ENCODE measurements at regions not wholly inside any gene's neighbourhood (a gene's known extent, or its start where the extent isn't known, plus 50 kb on each side); places are given as distances from the start of the nearest gene placed in this dataset.

DNA sequence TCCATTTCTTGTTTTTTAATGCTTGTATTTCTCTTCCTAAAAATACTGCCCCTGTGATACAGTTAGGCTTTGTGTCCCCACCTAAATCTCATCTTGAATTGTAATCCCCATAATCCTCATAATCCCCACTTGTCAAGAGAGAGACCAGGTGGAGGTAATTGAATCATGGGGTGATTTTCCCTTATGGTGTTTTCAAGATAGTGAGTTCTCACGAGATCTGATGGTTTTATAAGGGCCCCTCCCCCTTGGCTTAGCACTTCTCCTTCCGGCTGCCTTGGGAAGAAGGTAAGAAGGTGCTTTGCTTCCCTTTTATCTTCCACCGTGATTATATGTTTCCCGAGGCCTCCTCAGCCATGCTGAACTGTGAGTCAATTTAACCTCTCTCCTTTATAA, 227.4 kb downstream of the MAN2A1 start:
- no peak overlapping the region for H3K4me3 ChIP-seq (ENCODE audit: low read length)
- TF ChIP-seq CTCF (conservative IDR thresholded peaks at IDR 0.05; ENCODE audit: low read length) = no peak
- DNase-seq (ENCODE audit: low read depth) = no peak

- H3K4me3 ChIP-seq (ENCODE audit: low read length) = no peak overlapping the region
- peak; percentile 46 for DNase-seq (ENCODE audit: low read depth)
- no peak for TF ChIP-seq CTCF (conservative IDR thresholded peaks at IDR 0.05; ENCODE audit: low read length)
Observed at GRCh38 chr5:109917966-109918365, 228.2 kb downstream of the MAN2A1 start.

- DNase-seq (ENCODE audit: low read depth) = no peak
- TF ChIP-seq CTCF (conservative IDR thresholded peaks at IDR 0.05; ENCODE audit: low read length) = no peak
- H3K4me3 ChIP-seq (ENCODE audit: low read length) = no peak overlapping the region
Observed at GRCh38 chr5:109920736-109921135, 231.0 kb downstream of the MAN2A1 start.

DNA sequence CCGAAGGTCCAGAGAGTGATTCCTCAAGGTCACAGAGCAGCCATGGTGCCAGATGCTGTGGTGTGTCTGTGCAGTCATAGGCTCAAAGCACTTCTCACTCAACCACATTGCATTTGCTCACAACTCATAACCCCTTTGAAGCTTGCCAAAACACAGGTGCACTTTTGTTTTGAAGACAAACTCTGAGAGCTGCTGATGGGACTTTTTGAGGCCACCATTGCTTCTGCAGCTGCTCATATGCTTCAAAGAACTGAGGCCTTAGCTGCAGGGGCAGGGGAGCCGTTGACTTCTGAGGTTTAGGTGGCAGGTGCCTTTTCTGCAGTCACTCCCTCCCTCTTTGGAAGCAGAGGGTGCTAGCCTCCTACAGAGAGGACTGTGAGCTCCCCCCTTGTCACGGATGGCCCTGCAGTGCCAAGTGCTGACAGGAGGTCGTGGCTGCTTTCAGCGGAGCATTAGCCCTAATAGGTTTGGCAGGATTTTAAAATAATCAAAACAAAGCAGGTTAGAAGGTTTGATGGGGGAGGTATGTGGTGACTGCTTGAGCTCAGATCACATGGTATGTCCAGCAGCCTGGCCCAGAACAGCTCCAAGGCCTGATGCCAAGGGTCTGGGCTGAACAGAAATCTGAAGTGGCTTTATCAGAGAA, 232.1 kb downstream of the MAN2A1 start:
- no peak for TF ChIP-seq CTCF (conservative IDR thresholded peaks at IDR 0.05; ENCODE audit: low read length)
- no peak overlapping the region for H3K4me3 ChIP-seq (ENCODE audit: low read length)
- no peak for DNase-seq (ENCODE audit: low read depth)

GRCh38 chr5:109922381-109922995, 232.8 kb downstream of the MAN2A1 start:
- no peak overlapping the region for H3K4me3 ChIP-seq (ENCODE audit: low read length)
- no peak for DNase-seq (ENCODE audit: low read depth)
- TF ChIP-seq CTCF (conservative IDR thresholded peaks at IDR 0.05; ENCODE audit: low read length) = no peak

- no peak overlapping the region for H3K4me3 ChIP-seq (ENCODE audit: low read length)
- no peak for TF ChIP-seq CTCF (conservative IDR thresholded peaks at IDR 0.05; ENCODE audit: low read length)
Observed at GRCh38 chr5:109923205-109923604, 233.5 kb downstream of the MAN2A1 start.

More at GRCh38 chr5:109923205-109923604, 233.5 kb downstream of the MAN2A1 start:
- no peak for DNase-seq (ENCODE audit: low read depth)
